SK-N-SH treated with all-trans-retinoic acid at 6 μM for 48 hours (cell line): ENCODE measurements at regions not wholly inside any gene's neighbourhood (a gene's known extent, or its start where the extent isn't known, plus 50 kb on each side); places are given as distances from the start of the nearest gene placed in this dataset.

Experiments used
- ARNTL ChIP-seq: fragments of 450-650 bp; formaldehyde crosslinking; IDR thresholded peaks from 2 replicates; pipeline ENCODE4 v1.5.0; 2020; ENCODE audit warnings: low read depth, mild to moderate bottlenecking, moderate library complexity, borderline replicate concordance
- ZNF70 ChIP-seq: fragments of 450-650 bp; formaldehyde crosslinking; IDR thresholded peaks from 2 replicates; pipeline ENCODE4 v1.5.0; 2020; ENCODE audit warnings: mild to moderate bottlenecking, moderate library complexity

- TF ChIP-seq ARNTL (CRISPR knock-in tag): no peak
- TF ChIP-seq ZNF70 (CRISPR knock-in tag): no peak
Measured at GRCh38 chr12:77471801-77472200, 358.9 kb upstream of the NAV3 start.
